ENCODE measurements at regions not wholly inside any gene's neighbourhood (a gene's known extent, or its start where the extent isn't known, plus 50 kb on each side); places are given as distances from the start of the nearest gene placed in this dataset.
"Not testable (repeated sequence)": the region's sequence is repeated elsewhere in the genome, so short reads cannot be mapped to it uniquely, and the experiment has no call there.

- BruUV-seq (replicated peaks) = no TSS peak
- Histone ChIP-seq H3K36me3 (ENCODE audit: insufficient read depth, low read length) (no peaks in the 10 kb centered on the region), H2AFZ (ENCODE audit: low read length) (no peak overlapping the region), H3K9me2 (ENCODE audit: insufficient read depth, low read length) (no peaks in the 10 kb centered on the region), H3K4me1 (ENCODE audit: insufficient read depth, low read length, poor library complexity, severe bottlenecking) (no peaks in the 10 kb centered on the region), H3K4me3 (ENCODE audit: low read depth, low read length, poor library complexity, severe bottlenecking) (no peak overlapping the region), H4K20me1 (ENCODE audit: insufficient read depth, low read length) (no peaks in the 10 kb centered on the region), H3K9me3 (ENCODE audit: low read length) (no peaks in the 10 kb centered on the region), H3K4me2 (ENCODE audit: low read length) (no peak overlapping the region), H3K79me2 (ENCODE audit: insufficient read depth, low read depth, low read length) (no peaks in the 10 kb centered on the region), H3K27ac (ENCODE audit: low read depth, low read length, poor library complexity, severe bottlenecking) (no peak overlapping the region)
- ChIA-PET CTCF (ENCODE audit: unreplicated experiment) (no interaction called here), POLR2A (interaction anchor here (0.6 to 1.7 kb wide), 3 partner anchors 19 to 573 kb away, joined by 3 to 4 read pairs (median 3); no protein-coding TSS in a partner anchor)
- intact Hi-C loops (cut with micrococcal nuclease; ENCODE audit: unreplicated experiment) = no loop called here
- TF ChIP-seq, protein P1, sequence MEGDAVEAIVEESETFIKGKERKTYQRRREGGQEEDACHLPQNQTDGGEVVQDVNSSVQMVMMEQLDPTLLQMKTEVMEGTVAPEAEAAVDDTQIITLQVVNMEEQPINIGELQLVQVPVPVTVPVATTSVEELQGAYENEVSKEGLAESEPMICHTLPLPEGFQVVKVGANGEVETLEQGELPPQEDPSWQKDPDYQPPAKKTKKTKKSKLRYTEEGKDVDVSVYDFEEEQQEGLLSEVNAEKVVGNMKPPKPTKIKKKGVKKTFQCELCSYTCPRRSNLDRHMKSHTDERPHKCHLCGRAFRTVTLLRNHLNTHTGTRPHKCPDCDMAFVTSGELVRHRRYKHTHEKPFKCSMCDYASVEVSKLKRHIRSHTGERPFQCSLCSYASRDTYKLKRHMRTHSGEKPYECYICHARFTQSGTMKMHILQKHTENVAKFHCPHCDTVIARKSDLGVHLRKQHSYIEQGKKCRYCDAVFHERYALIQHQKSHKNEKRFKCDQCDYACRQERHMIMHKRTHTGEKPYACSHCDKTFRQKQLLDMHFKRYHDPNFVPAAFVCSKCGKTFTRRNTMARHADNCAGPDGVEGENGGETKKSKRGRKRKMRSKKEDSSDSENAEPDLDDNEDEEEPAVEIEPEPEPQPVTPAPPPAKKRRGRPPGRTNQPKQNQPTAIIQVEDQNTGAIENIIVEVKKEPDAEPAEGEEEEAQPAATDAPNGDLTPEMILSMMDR (conservative IDR thresholded peaks at IDR 0.05; ENCODE audit: low read length) = no peak
- TF ChIP-seq EZH2phosphoT487 (IDR thresholded peaks at IDR 0.05; ENCODE audit: borderline replicate concordance, low read depth, low read length) = no peak
- no peak for DNase-seq (ENCODE audit: low spot score)
Measured at GRCh38 chr6:79133173-79133572, 55.1 kb upstream of the PHIP start.

DNA sequence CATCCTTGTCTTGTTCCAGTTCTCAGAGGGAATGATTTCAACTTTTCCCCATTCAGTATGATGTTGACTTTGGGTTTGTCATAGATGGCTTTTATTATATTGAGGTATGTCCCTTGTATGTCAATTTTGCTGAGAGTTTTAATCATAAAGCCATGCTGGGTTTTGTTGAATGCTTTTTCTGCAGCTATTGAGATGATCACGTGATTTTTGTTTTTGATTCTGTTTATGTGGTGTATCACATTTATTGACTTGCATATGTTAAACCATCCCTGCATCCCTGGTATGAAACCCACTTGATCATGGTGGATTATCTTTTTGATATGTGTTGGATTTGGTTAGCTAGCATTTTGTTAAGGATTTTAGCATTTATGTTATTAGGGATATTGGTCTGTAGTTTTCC is 53.2 kb upstream of the PHIP start:
- H3K9me2 ChIP-seq (ENCODE audit: insufficient read depth, low read length); intact Hi-C loops (cut with micrococcal nuclease; ENCODE audit: unreplicated experiment); H3K4me3 ChIP-seq (ENCODE audit: low read depth, low read length, poor library complexity, severe bottlenecking); H4K20me1 ChIP-seq (ENCODE audit: insufficient read depth, low read length); H3K79me2 ChIP-seq (ENCODE audit: insufficient read depth, low read depth, low read length); DNase-seq (ENCODE audit: low spot score); BruUV-seq (replicated peaks); H3K4me1 ChIP-seq (ENCODE audit: insufficient read depth, low read length, poor library complexity, severe bottlenecking); POLR2A ChIA-PET; H2AFZ ChIP-seq (ENCODE audit: low read length); H3K4me2 ChIP-seq (ENCODE audit: low read length); H3K9me3 ChIP-seq (ENCODE audit: low read length); H3K36me3 ChIP-seq (ENCODE audit: insufficient read depth, low read length); CTCF ChIA-PET (ENCODE audit: unreplicated experiment); H3K27ac ChIP-seq (ENCODE audit: low read depth, low read length, poor library complexity, severe bottlenecking): not testable (repeated sequence)

Measured in OCI-LY7 (cell line).